DMS53 treated with DMSO at 0.1 percent for 48 hours (cell line): ENCODE measurements at regions not wholly inside any gene's neighbourhood (a gene's known extent, or its start where the extent isn't known, plus 50 kb on each side); places are given as distances from the start of the nearest gene placed in this dataset.

Experiments
- DNase-seq: peaks from one replicate; lab custom pipeline; 2025; ENCODE audit not compliant: unreplicated experiment; lab: John Stamatoyannopoulos, UW

- DNase-seq = no peak
Measured at GRCh38 chr5:66467564-66467963, 128.6 kb upstream of the MAST4 start.

GRCh38 chr5:66469684-66470083 lies 126.5 kb upstream of the MAST4 start:
- DNase-seq = no peak

- no peak for DNase-seq
Measured at GRCh38 chr5:66472010-66472409, 124.2 kb upstream of the MAST4 start.

DNA sequence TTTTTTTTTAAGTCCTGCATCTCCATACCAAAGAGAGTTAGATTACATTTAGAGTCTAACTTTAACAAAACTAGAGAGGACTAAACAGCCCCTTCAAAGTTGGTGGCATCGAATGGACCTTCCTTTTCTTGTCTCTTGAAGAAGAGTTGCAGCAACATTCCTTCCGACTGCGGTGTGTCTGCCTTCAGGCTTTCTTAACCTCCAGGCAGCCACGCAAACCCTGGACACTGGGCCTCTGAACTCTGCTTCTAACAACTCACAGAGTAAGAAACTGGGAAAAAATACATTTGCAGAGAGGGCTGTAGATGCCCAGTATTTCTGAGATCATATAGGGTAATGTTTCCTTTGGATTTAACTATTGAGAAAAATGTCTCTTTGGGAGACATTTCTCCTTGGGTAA lies 120.5 kb upstream of the MAST4 start:
- no peak for DNase-seq

DNA sequence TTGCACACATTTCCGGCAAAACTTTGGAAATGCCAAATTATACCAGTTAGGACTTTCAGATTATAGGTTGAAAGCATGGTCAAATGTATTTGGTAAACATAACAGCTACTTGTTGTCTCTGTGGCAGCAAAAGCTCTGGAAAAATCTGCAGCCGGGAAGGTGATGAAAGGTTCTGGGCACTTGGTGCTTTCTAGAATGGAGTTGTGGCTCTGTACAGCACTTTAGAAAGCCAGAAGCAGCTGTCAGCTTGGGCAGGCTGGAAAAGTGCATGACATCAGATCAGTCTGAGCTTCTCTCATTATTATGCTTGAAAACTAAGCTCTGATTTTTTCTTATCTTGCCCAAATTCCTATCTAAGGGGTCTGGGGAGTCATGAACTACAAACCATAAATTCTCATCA lies 118.6 kb upstream of the MAST4 start:
- DNase-seq = no peak

DNA sequence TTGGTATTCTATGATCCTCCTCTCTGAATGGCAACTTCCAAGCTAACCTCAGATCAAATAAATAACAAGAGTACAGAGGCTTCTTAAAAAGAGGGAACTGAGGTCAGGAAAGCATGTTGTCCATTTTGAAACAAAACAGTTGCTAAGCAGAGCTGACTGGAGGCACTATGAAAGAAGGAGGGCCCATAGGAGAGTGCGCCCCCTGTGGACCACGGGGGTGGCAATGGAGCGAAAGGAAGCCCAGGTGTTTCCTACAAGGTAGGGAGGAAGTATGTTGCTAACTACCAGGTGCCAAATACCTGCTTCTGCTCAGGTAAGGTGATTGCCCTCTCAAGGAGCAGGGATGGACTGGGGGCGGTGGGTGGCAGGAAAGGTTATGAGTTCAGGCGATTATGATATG lies 101.8 kb upstream of the MAST4 start:
- DNase-seq = no peak

DNA sequence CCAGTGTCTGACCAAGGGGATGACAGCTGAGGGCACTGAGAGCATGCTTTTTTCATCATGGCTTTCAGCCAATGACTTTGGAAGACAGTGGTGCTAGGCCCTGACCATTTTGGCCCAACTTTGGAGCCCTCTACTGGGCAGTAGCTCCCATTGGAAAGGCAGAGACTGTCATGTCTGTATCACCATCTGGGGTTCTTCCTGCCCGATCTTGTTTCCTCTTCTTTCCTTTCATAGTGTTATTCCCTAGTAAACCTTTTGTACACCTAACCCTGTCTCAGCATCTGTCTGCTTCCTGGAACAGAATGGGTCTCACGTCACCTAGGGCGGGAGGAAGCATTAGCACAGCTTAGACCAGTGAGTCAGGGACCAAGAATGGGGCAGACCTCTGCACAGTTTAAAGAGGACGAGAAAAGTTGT lies 97.4 kb upstream of the MAST4 start:
- no peak for DNase-seq

- DNase-seq = no peak
Measured at GRCh38 chr5:66503203-66503789, 92.9 kb upstream of the MAST4 start.

DNA sequence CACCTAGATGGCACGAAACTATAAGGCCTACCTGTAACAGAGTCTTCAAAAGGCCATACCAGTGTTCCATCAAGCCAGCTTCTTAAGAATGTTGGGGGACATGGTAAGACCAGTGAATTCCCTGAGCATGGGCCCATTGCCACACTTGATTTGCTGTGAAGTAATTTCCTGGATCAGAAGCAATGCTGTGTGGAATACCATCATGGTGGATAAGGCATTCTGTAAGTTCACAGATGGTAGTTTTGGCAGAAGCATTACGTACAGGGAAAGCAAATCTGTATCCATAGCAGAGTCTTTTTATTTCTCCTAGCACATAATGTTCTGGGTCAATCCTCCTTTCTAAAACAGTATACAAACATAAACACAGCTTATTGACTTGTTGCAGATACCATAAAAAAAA lies 89.1 kb upstream of the MAST4 start:
- DNase-seq = no peak

DNA sequence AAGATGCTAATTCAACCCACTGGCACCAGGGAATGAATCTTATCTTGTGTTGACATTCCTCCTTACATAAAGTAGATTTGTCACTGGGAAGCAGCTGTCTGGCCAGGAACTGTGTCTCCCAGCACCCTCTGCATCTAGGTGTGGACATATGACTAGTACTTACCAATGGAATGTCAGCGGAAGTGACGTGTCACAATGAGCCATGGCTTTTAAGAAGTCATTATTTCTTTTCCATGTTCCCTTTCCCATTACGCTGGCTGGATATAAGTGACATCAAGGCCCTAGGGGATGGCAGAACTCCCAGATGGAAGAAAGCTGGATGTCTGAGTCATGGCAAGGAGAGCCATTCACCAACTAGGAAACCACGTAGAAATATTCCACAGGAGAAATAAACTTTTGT lies 84.7 kb upstream of the MAST4 start:
- no peak for DNase-seq

DNA sequence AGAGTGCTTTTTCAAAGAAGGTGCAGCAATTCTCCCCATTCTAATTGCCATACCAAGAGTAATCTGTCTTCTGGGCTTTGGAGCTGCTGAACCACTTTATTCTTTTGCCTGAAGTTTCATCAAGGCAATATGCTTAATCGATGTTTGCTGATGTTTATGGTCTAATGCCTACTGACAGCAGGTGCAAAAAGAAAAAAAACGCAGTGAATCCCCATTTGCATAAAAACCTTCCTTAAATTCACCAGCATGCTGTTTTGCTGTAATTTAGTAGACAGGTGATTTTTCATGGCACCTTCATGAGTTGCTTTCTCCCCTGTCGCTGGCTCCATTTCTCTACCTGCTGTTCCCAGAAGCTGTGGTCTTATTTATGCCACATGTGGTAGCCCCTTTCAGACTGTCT lies 83.1 kb upstream of the MAST4 start:
- DNase-seq = no peak

GRCh38 chr5:66515209-66515608 lies 81.0 kb upstream of the MAST4 start:
- DNase-seq = no peak

GRCh38 chr5:66516550-66516949 lies 79.6 kb upstream of the MAST4 start:
- DNase-seq = no peak

DNA sequence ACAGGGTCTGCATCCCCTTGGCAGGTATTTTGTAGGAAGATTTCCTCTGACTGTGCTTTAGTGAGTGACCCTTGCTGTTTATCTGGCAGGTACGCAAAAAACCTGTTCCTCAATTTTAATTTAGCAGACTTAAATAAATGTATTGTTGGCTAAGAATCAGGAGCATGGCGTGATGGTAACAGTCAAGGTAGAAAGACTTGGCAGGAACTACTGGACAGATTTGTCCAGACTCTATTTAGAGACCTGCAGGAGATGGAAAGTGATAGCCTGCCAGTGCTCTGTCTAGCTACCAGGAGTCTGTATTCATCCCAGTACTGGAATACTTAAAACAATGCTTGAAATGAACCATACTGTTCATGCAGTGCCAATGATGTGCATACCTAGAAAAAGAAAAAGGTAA lies 78.8 kb upstream of the MAST4 start:
- DNase-seq = no peak

- DNase-seq = no peak
Measured at GRCh38 chr5:66518052-66518451, 78.1 kb upstream of the MAST4 start.

- no peak for DNase-seq
Measured at GRCh38 chr5:66518753-66519152, 77.4 kb upstream of the MAST4 start.

DNA sequence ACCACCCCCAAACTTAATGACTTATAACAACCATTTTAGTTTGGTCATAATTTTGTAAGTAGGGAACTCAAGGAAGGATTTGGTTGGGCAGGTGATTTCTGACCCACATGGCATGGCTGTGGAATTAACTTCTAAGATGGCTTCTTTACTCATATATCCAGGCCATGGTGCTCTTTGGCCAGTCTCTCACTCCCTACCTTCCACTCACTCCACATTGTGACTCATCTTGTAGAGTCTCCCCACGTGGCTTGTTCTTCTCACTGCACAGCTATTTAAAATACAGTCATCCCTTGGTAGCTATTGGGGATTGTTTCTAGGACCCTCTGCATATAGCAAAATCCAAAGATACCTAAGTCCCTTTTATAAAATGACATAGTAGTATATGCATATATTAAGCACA lies 76.6 kb upstream of the MAST4 start:
- no peak for DNase-seq

DNA sequence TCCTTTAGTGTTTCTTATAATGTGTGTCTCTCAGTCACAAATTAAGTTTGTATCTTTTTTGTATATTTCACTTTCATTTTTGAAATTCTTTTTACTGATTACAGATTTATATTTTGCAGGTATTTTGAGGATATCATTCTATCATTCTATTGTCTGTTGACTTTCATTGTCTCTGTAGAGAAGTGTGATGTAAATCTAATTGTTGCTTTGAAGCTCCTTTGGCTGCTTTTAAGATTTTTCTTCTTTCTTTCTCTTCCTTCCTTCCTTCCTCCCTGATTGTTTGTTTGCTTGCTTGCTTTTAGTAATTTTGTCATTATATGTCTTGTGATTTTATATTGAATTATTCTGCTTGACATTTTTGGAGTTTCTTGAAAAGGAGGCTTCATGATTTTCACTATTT lies 75.3 kb upstream of the MAST4 start:
- DNase-seq = no peak

DNA sequence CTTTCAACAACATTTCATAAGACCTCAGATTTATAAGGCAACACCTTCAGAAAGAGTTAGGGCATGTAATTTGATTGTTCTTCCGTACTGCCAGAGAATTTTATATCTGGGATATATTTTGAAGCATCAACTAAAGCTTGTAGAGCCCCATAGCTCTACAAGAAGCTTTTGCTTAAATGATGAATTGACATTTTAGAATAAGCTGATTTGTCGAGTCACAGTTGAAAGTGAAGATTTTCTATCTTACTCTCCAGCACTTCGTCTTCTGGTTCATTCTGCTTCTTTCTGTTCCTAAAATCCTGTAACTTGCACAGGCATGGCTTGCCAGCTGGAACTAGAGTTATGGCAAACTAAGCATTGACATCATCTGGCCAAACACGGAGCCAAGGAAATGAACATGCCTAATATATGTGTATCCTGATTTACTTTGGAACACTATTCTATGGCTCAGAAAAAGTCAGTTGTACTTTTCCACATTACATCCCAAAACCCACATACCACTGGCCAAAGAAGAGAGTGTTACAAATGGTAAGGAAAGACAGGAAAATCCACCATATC lies 68.6 kb upstream of the MAST4 start:
- DNase-seq = no peak

- DNase-seq = no peak
Measured at GRCh38 chr5:66529182-66529581, 67.0 kb upstream of the MAST4 start.

DNA sequence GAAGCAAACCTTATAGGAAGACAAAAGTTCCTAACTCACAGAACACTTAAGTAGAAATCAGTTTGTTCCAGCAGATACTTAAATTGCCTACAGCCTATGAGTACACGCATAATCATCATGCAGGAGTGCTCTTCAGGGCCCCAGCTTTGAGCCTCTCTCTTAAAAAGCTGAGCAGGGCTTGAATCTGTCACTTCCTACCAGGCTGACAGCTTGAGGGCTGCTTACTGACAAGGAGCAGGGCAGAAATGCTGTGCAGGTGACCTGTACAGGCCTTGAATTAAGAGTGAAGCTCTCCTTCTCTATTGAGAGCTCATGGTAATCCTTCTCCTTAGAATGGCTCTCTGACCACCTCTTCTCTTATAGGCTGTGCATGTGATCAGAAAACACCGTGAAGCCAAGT lies 66.5 kb upstream of the MAST4 start:
- DNase-seq = no peak

DNA sequence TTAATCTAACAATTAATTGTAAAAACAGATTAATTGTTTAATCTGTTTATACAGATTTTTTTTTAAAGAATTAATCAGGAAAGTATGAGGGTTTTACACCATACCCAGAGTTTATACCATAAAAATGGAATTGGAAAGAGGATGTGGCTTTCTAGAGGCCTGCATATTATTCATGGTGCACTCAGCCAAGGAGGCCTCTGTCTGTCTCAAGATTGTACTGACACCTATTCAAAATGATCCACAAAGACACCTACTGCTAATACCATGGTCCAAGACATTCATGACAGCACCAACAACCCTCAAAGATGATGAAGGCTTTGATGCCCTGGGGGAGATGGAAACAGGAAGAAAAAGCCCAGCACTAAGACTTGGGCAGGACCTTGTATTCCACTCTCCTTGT lies 58.1 kb upstream of the MAST4 start:
- no peak for DNase-seq

DNA sequence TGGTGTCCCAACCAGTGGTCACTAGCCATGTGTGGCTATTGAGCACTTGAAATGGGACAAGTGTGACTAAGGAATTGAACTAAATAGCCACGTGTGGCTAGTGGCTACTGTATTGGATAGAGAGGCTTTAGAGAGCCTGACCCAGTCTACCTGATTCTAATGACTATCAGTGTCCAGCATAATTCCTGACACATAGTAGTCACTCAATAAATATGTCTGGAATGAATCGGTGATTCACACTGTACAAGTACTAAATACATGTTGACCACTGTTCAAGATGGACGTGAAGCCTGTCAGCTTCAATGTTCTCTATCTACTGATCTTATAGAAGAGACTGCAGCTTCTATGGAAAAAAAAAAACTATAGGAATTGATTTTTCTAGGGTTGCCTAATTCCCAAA lies 57.7 kb upstream of the MAST4 start:
- DNase-seq = no peak

- no peak for DNase-seq
Measured at GRCh38 chr5:66540078-66540477, 56.1 kb upstream of the MAST4 start.
